Body of pancreas (tissue), 4 donors: ENCODE measurements at regions not wholly inside any gene's neighbourhood (a gene's known extent, or its start where the extent isn't known, plus 50 kb on each side); places are given as distances from the start of the nearest gene placed in this dataset.

Experiments
- POLR2A ChIP-seq, 3 donors: fragments of 450-650 bp; IDR thresholded peaks; one replicate each; pipeline ENCODE4 v1.6.1; 2016; ENCODE audit warnings: antibody characterized with exemption in 3 of 3, mild to moderate bottlenecking in 2 of 3
- TF ChIP-seq, protein P1 (sequence below), 7 experiments: fragments of 450-650 bp in 4 of 7; fragments of 200-600 bp in 3 of 7; sonication (generic) in 3 of 7; IDR thresholded peaks; one replicate each; pipeline ENCODE4 v1.5.1; 2016 to 2019; ENCODE audit warnings: antibody characterized with exemption in 7 of 7

DNA sequence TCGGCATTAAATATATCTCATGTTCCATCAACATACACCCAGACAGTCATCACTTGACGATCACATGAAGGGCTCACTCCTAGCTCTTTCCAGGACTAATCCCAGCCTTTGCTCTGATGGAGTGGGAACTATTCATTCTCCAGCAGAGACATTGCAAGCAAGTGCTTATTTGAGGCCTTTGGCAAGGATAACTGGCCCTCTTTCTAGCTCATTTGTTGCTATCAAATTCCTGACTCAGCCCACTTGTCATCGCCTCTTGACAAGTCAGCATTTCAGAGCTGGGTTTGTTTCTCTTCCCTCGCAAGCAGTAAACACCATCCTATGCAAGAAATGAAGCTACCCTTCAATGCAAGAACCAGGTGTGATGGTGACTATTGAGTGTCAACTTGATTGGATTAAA is 1165.7 kb upstream of the AUTS2 start:
- TF ChIP-seq, protein P1, sequence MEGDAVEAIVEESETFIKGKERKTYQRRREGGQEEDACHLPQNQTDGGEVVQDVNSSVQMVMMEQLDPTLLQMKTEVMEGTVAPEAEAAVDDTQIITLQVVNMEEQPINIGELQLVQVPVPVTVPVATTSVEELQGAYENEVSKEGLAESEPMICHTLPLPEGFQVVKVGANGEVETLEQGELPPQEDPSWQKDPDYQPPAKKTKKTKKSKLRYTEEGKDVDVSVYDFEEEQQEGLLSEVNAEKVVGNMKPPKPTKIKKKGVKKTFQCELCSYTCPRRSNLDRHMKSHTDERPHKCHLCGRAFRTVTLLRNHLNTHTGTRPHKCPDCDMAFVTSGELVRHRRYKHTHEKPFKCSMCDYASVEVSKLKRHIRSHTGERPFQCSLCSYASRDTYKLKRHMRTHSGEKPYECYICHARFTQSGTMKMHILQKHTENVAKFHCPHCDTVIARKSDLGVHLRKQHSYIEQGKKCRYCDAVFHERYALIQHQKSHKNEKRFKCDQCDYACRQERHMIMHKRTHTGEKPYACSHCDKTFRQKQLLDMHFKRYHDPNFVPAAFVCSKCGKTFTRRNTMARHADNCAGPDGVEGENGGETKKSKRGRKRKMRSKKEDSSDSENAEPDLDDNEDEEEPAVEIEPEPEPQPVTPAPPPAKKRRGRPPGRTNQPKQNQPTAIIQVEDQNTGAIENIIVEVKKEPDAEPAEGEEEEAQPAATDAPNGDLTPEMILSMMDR (IDR thresholded peaks at IDR 0.05), result no peak
- TF ChIP-seq POLR2A (IDR thresholded peaks at IDR 0.05), result no peak
